NB4 (cell line): ENCODE measurements at regions not wholly inside any gene's neighbourhood (a gene's known extent, or its start where the extent isn't known, plus 50 kb on each side); places are given as distances from the start of the nearest gene placed in this dataset.

Experiments used
- DNase-seq: peaks from one replicate; pipeline ENCODE4 v3.0.0; 2010; ENCODE audit warnings: low read depth
- H3K4me3 ChIP-seq: one replicate; pipeline ENCODE4 v1.5.1; 2011; ENCODE audit warnings: mild to moderate bottlenecking, low read depth, low read length, moderate library complexity
- CTCF ChIP-seq: IDR thresholded peaks from one replicate; pipeline ENCODE4 v1.5.1; 2012; ENCODE audit warnings: low read depth, low read length
- MAX ChIP-seq: IDR thresholded peaks from 2 replicates; pipeline ENCODE4 v1.6.1; 2011; ENCODE audit warnings: low read depth, low read length
- MYC ChIP-seq: IDR thresholded peaks from 2 replicates; pipeline ENCODE4 v1.6.1; 2011; ENCODE audit warnings: low read depth, low read length
- POLR2A ChIP-seq: IDR thresholded peaks from 2 replicates; pipeline ENCODE4 v1.6.1; 2011; ENCODE audit warnings: mild to moderate bottlenecking; ENCODE audit not compliant: insufficient read length; ENCODE audit errors: extremely low read depth

- H3K4me3 ChIP-seq, result no peak overlapping the region
- TF ChIP-seq POLR2A (no peak), MYC (no peak), MAX (no peak), CTCF (no peak)
- DNase-seq, result no peak
Measured at GRCh38 chr1:244216836-244217235, 165.8 kb downstream of the ZBTB18 start.

- DNase-seq, result no peak
- H3K4me3 ChIP-seq, result no peak overlapping the region
- TF ChIP-seq POLR2A (no peak), MYC (no peak), MAX (no peak), CTCF (no peak)
Measured at GRCh38 chr1:244217711-244218110, 166.6 kb downstream of the ZBTB18 start.

- H3K4me3 ChIP-seq, result no peak overlapping the region
- TF ChIP-seq POLR2A (no peak), MAX (no peak), CTCF (no peak), MYC (no peak)
- no peak for DNase-seq
Measured at GRCh38 chr1:244218220-244218619, 167.1 kb downstream of the ZBTB18 start.

GRCh38 chr1:244219149-244219548 is 168.1 kb downstream of the ZBTB18 start:
- no peak for DNase-seq
- TF ChIP-seq MYC, result no peak
- TF ChIP-seq POLR2A, result no peak
- TF ChIP-seq CTCF, result no peak
- TF ChIP-seq MAX, result no peak
- H3K4me3 ChIP-seq, result no peak overlapping the region

GRCh38 chr1:244219802-244220201 is 168.7 kb downstream of the ZBTB18 start:
- DNase-seq, result no peak
- TF ChIP-seq MYC (no peak), CTCF (no peak), MAX (no peak), POLR2A (no peak)

GRCh38 chr1:244220410-244220809 is 169.3 kb downstream of the ZBTB18 start:
- TF ChIP-seq MYC, result no peak
- no peak for TF ChIP-seq CTCF
- no peak for TF ChIP-seq POLR2A
- no peak for TF ChIP-seq MAX
- no peak for DNase-seq
- H3K4me3 ChIP-seq, result no peak overlapping the region

More at GRCh38 chr1:244219802-244220201, 168.7 kb downstream of the ZBTB18 start:
- H3K4me3 ChIP-seq, result no peak overlapping the region
